HUES64 (cell line): ENCODE measurements at regions not wholly inside any gene's neighbourhood (a gene's known extent, or its start where the extent isn't known, plus 50 kb on each side); places are given as distances from the start of the nearest gene placed in this dataset.
"Not testable (repeated sequence)": the region's sequence is repeated elsewhere in the genome, so short reads cannot be mapped to it uniquely, and the experiment has no call there.

Experiments used
- H3K27ac ChIP-seq: 2 replicates; pipeline ENCODE4 v1.7.0; 2013; ENCODE audit warnings: low read depth, low read length, inconsistent platforms
- H3K27me3 ChIP-seq: 2 replicates; pipeline ENCODE4 v1.6.1; 2013; ENCODE audit warnings: mild to moderate bottlenecking, low read length; ENCODE audit not compliant: insufficient read depth
- H3K36me3 ChIP-seq: 2 replicates; pipeline ENCODE4 v1.6.1; 2013; ENCODE audit warnings: mild to moderate bottlenecking, low read length; ENCODE audit not compliant: insufficient read depth
- H3K4me1 ChIP-seq: 2 replicates; pipeline ENCODE4 v1.6.1; 2013; ENCODE audit warnings: mild to moderate bottlenecking, low read length, moderate library complexity; ENCODE audit not compliant: insufficient read depth
- H3K4me3 ChIP-seq: 2 replicates; pipeline ENCODE4 v1.5.1; 2013; ENCODE audit warnings: mild to moderate bottlenecking, low read length, moderate library complexity
- H3K9ac ChIP-seq: 2 replicates; pipeline ENCODE4 v1.6.1; 2013; ENCODE audit warnings: mild to moderate bottlenecking, low read depth, low read length
- H3K9me3 ChIP-seq: 2 replicates; pipeline ENCODE4 v1.6.1; 2013; ENCODE audit warnings: low read depth, low read length; ENCODE audit not compliant: insufficient read depth
- WGBS: fragments of 150-250, 120-280 bp; methylation state at CpG from one replicate; pipeline ENCODE4 v1.1.7; 2013; ENCODE audit warnings: missing lambda C conversion rate; 5-methylcytosine and 5-hydroxymethylcytosine counted together

- Histone ChIP-seq H3K9ac (no peak overlapping the region), H3K9me3 (no peaks in the 10 kb centered on the region), H3K27me3 (no peaks in the 10 kb centered on the region), H3K4me1 (no peaks in the 10 kb centered on the region), H3K36me3 (no peaks in the 10 kb centered on the region), H3K27ac (no peak overlapping the region), H3K4me3 (no peak overlapping the region)
- WGBS: 90% methylated on average over 2 of the region's 2 CpGs
Observed at GRCh38 chr10:20573924-20574323, 323.2 kb downstream of the NEBL start.

- not testable (repeated sequence) for H3K27me3 ChIP-seq, H3K4me3 ChIP-seq, H3K36me3 ChIP-seq, H3K9ac ChIP-seq, H3K9me3 ChIP-seq, H3K27ac ChIP-seq, H3K4me1 ChIP-seq
- WGBS: 97% methylated on average over 7 of the region's 7 CpGs
Observed at GRCh38 chr10:20555990-20556389, 341.1 kb downstream of the NEBL start.

- H3K9me3 ChIP-seq: 0 out of 2 replicates have a peak, but pooled peaks cover 3% of the 10 kb centered on the region
- no peaks in the 10 kb centered on the region for H3K36me3 ChIP-seq
- H3K27ac ChIP-seq: no peak overlapping the region
- no peaks in the 10 kb centered on the region for H3K4me1 ChIP-seq
- H3K4me3 ChIP-seq: no peak overlapping the region
- WGBS: 92% methylated on average over 1 of the region's 3 CpGs
- no peak overlapping the region for H3K9ac ChIP-seq
- H3K27me3 ChIP-seq: no peaks in the 10 kb centered on the region
Observed at GRCh38 chr10:20552382-20552781, 344.7 kb downstream of the NEBL start.

- Histone ChIP-seq H3K27ac (no peak overlapping the region), H3K4me3 (no peak overlapping the region), H3K27me3 (no peaks in the 10 kb centered on the region), H3K9ac (no peak overlapping the region), H3K36me3 (no peaks in the 10 kb centered on the region), H3K4me1 (no peaks in the 10 kb centered on the region), H3K9me3 (0 out of 2 replicates have a peak, but pooled peaks cover 3% of the 10 kb centered on the region)
- WGBS: 91% methylated on average over 2 of the region's 2 CpGs
Observed at GRCh38 chr10:20551761-20552160, 345.4 kb downstream of the NEBL start.

GRCh38 chr10:20535897-20536881, 360.9 kb downstream of the NEBL start:
- H3K9ac ChIP-seq: no peak overlapping the region
- no peaks in the 10 kb centered on the region for H3K4me1 ChIP-seq
- peaks cover 14% of the 10 kb centered on the region; the same call in 1 of the 2 replicates for H3K9me3 ChIP-seq
- no peak overlapping the region for H3K27ac ChIP-seq
- H3K27me3 ChIP-seq: no peaks in the 10 kb centered on the region
- no peak overlapping the region for H3K4me3 ChIP-seq
- WGBS: 91% methylated on average over 7 of the region's 7 CpGs
- H3K36me3 ChIP-seq: no peaks in the 10 kb centered on the region

GRCh38 chr10:20531241-20531883, 365.7 kb downstream of the NEBL start:
- H3K4me1 ChIP-seq, H3K36me3 ChIP-seq, H3K27me3 ChIP-seq, H3K27ac ChIP-seq, H3K4me3 ChIP-seq, H3K9me3 ChIP-seq, H3K9ac ChIP-seq: not testable (repeated sequence)
- 87% methylated on average over 20 of the region's 20 CpGs for WGBS

GRCh38 chr10:20521186-20521585, 375.9 kb downstream of the NEBL start:
- Histone ChIP-seq H3K27ac (no peak overlapping the region), H3K9me3 (no peaks in the 10 kb centered on the region), H3K4me1 (no peaks in the 10 kb centered on the region), H3K9ac (no peak overlapping the region), H3K27me3 (no peaks in the 10 kb centered on the region), H3K4me3 (no peak overlapping the region), H3K36me3 (no peaks in the 10 kb centered on the region)
- 94% methylated on average over 4 of the region's 5 CpGs for WGBS

- H3K9ac ChIP-seq: no peak overlapping the region
- 64% methylated on average over 2 of the region's 3 CpGs for WGBS
- no peaks in the 10 kb centered on the region for H3K9me3 ChIP-seq
- no peaks in the 10 kb centered on the region for H3K36me3 ChIP-seq
- H3K4me3 ChIP-seq: no peak overlapping the region
- H3K27me3 ChIP-seq: no peaks in the 10 kb centered on the region
- H3K27ac ChIP-seq: no peak overlapping the region
- H3K4me1 ChIP-seq: no peaks in the 10 kb centered on the region
Observed at GRCh38 chr10:20515654-20516053, 381.5 kb downstream of the NEBL start.

- no peaks in the 10 kb centered on the region for H3K9me3 ChIP-seq
- no peaks in the 10 kb centered on the region for H3K36me3 ChIP-seq
- H3K27ac ChIP-seq: no peak overlapping the region
- WGBS: 91% methylated on average over 8 of the region's 8 CpGs
- H3K4me3 ChIP-seq: no peak overlapping the region
- no peaks in the 10 kb centered on the region for H3K27me3 ChIP-seq
- H3K4me1 ChIP-seq: no peaks in the 10 kb centered on the region
- H3K9ac ChIP-seq: no peak overlapping the region
Observed at GRCh38 chr10:20512631-20513030, 384.5 kb downstream of the NEBL start.

- Histone ChIP-seq H3K4me3 (no peak overlapping the region), H3K9me3 (no peaks in the 10 kb centered on the region), H3K36me3 (no peaks in the 10 kb centered on the region), H3K27me3 (no peaks in the 10 kb centered on the region), H3K9ac (no peak overlapping the region), H3K4me1 (no peaks in the 10 kb centered on the region), H3K27ac (no peak overlapping the region)
Observed at GRCh38 chr10:20508921-20509320, 388.2 kb downstream of the NEBL start.

- no peak overlapping the region for H3K27ac ChIP-seq
- 96% methylated on average over 5 of the region's 5 CpGs for WGBS
- H3K9ac ChIP-seq: no peak overlapping the region
- no peaks in the 10 kb centered on the region for H3K36me3 ChIP-seq
- H3K4me3 ChIP-seq: no peak overlapping the region
- H3K27me3 ChIP-seq: no peaks in the 10 kb centered on the region
- H3K9me3 ChIP-seq: no peaks in the 10 kb centered on the region
- no peaks in the 10 kb centered on the region for H3K4me1 ChIP-seq
Observed at GRCh38 chr10:20502903-20503585, 394.1 kb downstream of the NEBL start.
